ENCODE measurements at regions not wholly inside any gene's neighbourhood (a gene's known extent, or its start where the extent isn't known, plus 50 kb on each side); places are given as distances from the start of the nearest gene placed in this dataset.
"Not testable (repeated sequence)": the region's sequence is repeated elsewhere in the genome, so short reads cannot be mapped to it uniquely, and the experiment has no call there.

DNA sequence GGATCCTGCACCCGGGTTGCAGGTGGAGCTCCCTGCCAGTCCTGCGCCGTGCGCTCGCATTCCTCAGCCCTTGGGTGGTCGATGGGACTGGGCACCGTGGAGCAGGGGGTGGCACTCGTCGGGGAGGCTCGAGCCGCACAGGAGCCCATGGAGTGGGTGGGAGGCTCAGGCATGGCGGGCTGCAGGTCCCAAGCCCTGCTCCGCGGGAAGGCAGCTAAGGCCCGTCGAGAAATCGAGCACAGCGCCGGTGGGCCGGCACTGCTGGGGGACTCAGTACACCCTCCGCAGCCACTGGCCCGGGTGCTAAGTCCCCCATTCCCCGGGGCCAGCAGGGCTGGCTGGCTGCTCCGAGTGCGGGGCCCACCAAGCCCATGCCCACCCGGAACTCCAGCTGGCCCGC lies 226.1 kb downstream of the FRK start:
- CTCF ChIA-PET = interaction anchor here (0.7 kb wide), 1 partner anchor 12 kb away, joined by 3 read pairs; no protein-coding TSS in a partner anchor
- H4K20me1 ChIP-seq (ENCODE audit: insufficient read depth); H3K9me3 ChIP-seq; H3K4me2 ChIP-seq; DNase-seq; H3K27ac ChIP-seq (ENCODE audit: low read depth in 2 of 2, low read length in 1 of 2); H3K27me3 ChIP-seq (ENCODE audit: insufficient read depth); H3F3A ChIP-seq (replicated peaks; ENCODE audit: insufficient read depth); H2AFZ ChIP-seq (ENCODE audit: low read depth); POLR2A ChIA-PET; H3K79me2 ChIP-seq (ENCODE audit: insufficient read depth); H3K4me3 ChIP-seq (ENCODE audit: low read depth in 2 of 2, low read length in 1 of 2); H3K9ac ChIP-seq; H3K4me1 ChIP-seq (ENCODE audit: control insufficient read depth in 1 of 2, insufficient read depth in 2 of 2, low read depth in 1 of 2, low read length in 1 of 2); H3K36me3 ChIP-seq (replicated peaks in 1 of 2; ENCODE audit: control insufficient read depth in 1 of 2, insufficient read depth in 2 of 2, low read length in 1 of 2); H3K9me2 ChIP-seq: not testable (repeated sequence)
- 83% methylated on average over 2 of the region's 27 CpGs for WGBS (ENCODE audit: low lambda C conversion rate)

DNA sequence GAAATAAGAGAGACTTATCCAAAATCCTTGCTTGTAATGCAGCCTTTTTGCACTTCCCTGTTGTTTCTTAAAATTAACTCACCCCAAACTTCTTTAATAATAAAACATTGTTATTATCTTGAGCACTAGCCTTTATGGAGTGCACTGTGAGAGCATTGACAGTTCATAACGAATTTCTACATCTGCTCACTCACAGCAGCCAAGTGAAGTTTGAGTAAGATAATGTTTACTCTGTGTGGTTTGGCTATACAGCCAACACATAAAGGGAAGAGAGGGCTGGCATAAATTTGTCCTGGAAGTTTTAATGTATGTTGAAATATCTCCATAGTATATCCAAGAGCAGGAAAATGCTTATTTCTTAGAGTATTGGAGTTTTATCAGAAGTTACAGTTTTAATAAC lies 227.9 kb downstream of the FRK start:
- POLR2A ChIA-PET = no interaction called here
- H3K9ac ChIP-seq = no peak overlapping the region
- H3K4me2 ChIP-seq = no peak overlapping the region
- no peaks in the 10 kb centered on the region for H3K27me3 ChIP-seq (ENCODE audit: insufficient read depth)
- no peaks in the 10 kb centered on the region for H3K79me2 ChIP-seq (ENCODE audit: insufficient read depth)
- H3K36me3 ChIP-seq (replicated peaks in 1 of 2; ENCODE audit: control insufficient read depth in 1 of 2, insufficient read depth in 2 of 2, low read length in 1 of 2) = no peaks in the 10 kb centered on the region
- no peaks in the 10 kb centered on the region for H3K9me3 ChIP-seq
- H3K9me2 ChIP-seq = no peaks in the 10 kb centered on the region
- 8% methylated on average over 1 of the region's 1 CpG for WGBS (ENCODE audit: low lambda C conversion rate)
- no peak overlapping the region for H2AFZ ChIP-seq (ENCODE audit: low read depth)
- no peak overlapping the region for H3K4me3 ChIP-seq (ENCODE audit: low read depth in 2 of 2, low read length in 1 of 2)
- H3K27ac ChIP-seq (ENCODE audit: low read depth in 2 of 2, low read length in 1 of 2) = no peak overlapping the region
- H3F3A ChIP-seq (replicated peaks; ENCODE audit: insufficient read depth) = no peaks in the 10 kb centered on the region
- no peak for TF ChIP-seq ELF1 (IDR thresholded peaks at IDR 0.05)
- TF ChIP-seq RCOR1 (IDR thresholded peaks at IDR 0.05; ENCODE audit: low read length) = no peak
- TF ChIP-seq, protein P1, sequence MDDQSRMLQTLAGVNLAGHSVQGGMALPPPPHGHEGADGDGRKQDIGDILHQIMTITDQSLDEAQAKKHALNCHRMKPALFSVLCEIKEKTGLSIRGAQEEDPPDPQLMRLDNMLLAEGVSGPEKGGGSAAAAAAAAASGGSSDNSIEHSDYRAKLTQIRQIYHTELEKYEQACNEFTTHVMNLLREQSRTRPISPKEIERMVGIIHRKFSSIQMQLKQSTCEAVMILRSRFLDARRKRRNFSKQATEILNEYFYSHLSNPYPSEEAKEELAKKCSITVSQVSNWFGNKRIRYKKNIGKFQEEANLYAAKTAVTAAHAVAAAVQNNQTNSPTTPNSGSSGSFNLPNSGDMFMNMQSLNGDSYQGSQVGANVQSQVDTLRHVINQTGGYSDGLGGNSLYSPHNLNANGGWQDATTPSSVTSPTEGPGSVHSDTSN (IDR thresholded peaks at IDR 0.05) = no peak
- no peak for TF ChIP-seq NRF1 (IDR thresholded peaks at IDR 0.05; ENCODE audit: low read depth, low read length)
- TF ChIP-seq, protein P2, sequence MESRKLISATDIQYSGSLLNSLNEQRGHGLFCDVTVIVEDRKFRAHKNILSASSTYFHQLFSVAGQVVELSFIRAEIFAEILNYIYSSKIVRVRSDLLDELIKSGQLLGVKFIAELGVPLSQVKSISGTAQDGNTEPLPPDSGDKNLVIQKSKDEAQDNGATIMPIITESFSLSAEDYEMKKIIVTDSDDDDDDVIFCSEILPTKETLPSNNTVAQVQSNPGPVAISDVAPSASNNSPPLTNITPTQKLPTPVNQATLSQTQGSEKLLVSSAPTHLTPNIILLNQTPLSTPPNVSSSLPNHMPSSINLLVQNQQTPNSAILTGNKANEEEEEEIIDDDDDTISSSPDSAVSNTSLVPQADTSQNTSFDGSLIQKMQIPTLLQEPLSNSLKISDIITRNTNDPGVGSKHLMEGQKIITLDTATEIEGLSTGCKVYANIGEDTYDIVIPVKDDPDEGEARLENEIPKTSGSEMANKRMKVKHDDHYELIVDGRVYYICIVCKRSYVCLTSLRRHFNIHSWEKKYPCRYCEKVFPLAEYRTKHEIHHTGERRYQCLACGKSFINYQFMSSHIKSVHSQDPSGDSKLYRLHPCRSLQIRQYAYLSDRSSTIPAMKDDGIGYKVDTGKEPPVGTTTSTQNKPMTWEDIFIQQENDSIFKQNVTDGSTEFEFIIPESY (IDR thresholded peaks at IDR 0.05; ENCODE audit: borderline replicate concordance, low read depth) = no peak
- no peak for TF ChIP-seq SMC3 (IDR thresholded peaks at IDR 0.05; ENCODE audit: low read depth, low read length)
- TF ChIP-seq EZH2phosphoT487 (IDR thresholded peaks at IDR 0.05; ENCODE audit: borderline replicate concordance, low read depth) = no peak
- TF ChIP-seq RFX5 (IDR thresholded peaks at IDR 0.05; ENCODE audit: low read length) = no peak
- no peak for TF ChIP-seq FOXJ3 (CRISPR knock-in tag; IDR thresholded peaks at IDR 0.05)
- TF ChIP-seq, protein P3, sequence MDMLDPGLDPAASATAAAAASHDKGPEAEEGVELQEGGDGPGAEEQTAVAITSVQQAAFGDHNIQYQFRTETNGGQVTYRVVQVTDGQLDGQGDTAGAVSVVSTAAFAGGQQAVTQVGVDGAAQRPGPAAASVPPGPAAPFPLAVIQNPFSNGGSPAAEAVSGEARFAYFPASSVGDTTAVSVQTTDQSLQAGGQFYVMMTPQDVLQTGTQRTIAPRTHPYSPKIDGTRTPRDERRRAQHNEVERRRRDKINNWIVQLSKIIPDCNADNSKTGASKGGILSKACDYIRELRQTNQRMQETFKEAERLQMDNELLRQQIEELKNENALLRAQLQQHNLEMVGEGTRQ (IDR thresholded peaks at IDR 0.05; ENCODE audit: borderline replicate concordance, low read depth, low read length) = no peak
- no peak for TF ChIP-seq TCF12 (IDR thresholded peaks at IDR 0.05)
- H4K20me1 ChIP-seq (ENCODE audit: insufficient read depth) = no peaks in the 10 kb centered on the region
- no peaks in the 10 kb centered on the region for H3K4me1 ChIP-seq (ENCODE audit: control insufficient read depth in 1 of 2, insufficient read depth in 2 of 2, low read depth in 1 of 2, low read length in 1 of 2)
- no peak for DNase-seq
- CTCF ChIA-PET = interaction anchor here (1.6 kb wide), 1 partner anchor 65 kb away, joined by 4 read pairs; no protein-coding TSS in a partner anchor

Measured in SK-N-SH (cell line).